ENCODE measurements at regions not wholly inside any gene's neighbourhood (a gene's known extent, or its start where the extent isn't known, plus 50 kb on each side); places are given as distances from the start of the nearest gene placed in this dataset.
"Not testable (repeated sequence)": the region's sequence is repeated elsewhere in the genome, so short reads cannot be mapped to it uniquely, and the experiment has no call there.

GRCh38 chr2:82998781-82999180 lies 1460.3 kb downstream of the SUCLG1 start:
- no peaks in the 10 kb centered on the region for H3K9me3 ChIP-seq
- H3K27me3 ChIP-seq, result no peaks in the 10 kb centered on the region
- no peak overlapping the region for H3K27ac ChIP-seq
- no peak for DNase-seq
- ATAC-seq, result no peak
- TF ChIP-seq, protein P1, sequence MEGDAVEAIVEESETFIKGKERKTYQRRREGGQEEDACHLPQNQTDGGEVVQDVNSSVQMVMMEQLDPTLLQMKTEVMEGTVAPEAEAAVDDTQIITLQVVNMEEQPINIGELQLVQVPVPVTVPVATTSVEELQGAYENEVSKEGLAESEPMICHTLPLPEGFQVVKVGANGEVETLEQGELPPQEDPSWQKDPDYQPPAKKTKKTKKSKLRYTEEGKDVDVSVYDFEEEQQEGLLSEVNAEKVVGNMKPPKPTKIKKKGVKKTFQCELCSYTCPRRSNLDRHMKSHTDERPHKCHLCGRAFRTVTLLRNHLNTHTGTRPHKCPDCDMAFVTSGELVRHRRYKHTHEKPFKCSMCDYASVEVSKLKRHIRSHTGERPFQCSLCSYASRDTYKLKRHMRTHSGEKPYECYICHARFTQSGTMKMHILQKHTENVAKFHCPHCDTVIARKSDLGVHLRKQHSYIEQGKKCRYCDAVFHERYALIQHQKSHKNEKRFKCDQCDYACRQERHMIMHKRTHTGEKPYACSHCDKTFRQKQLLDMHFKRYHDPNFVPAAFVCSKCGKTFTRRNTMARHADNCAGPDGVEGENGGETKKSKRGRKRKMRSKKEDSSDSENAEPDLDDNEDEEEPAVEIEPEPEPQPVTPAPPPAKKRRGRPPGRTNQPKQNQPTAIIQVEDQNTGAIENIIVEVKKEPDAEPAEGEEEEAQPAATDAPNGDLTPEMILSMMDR (IDR thresholded peaks at IDR 0.05), result no peak
- no peak for FAIRE-seq
- WGBS, 2 donors, result 76 to 78% methylated on average over 2 of the region's 2 CpGs
- no peak overlapping the region for H3K4me3 ChIP-seq
- H3K36me3 ChIP-seq, result no peaks in the 10 kb centered on the region
- no peaks in the 10 kb centered on the region for H3K4me1 ChIP-seq
- intact Hi-C loops (cut with DNase I), result no loop called here

GRCh38 chr2:82996217-82996616 lies 1462.9 kb downstream of the SUCLG1 start:
- no peak overlapping the region for H3K4me3 ChIP-seq
- DNase-seq, result no peak
- 51 to 57% methylated on average over 3 of the region's 3 CpGs for WGBS, 2 donors
- H3K27me3 ChIP-seq, result no peaks in the 10 kb centered on the region
- no peak for FAIRE-seq
- H3K4me1 ChIP-seq, result no peaks in the 10 kb centered on the region
- TF ChIP-seq, protein P1 (IDR thresholded peaks at IDR 0.05), result no peak
- intact Hi-C loops (cut with DNase I), result no loop called here
- H3K9me3 ChIP-seq, result no peaks in the 10 kb centered on the region
- ATAC-seq, result no peak
- no peak overlapping the region for H3K27ac ChIP-seq
- no peaks in the 10 kb centered on the region for H3K36me3 ChIP-seq

GRCh38 chr2:82994151-82994550 lies 1464.9 kb downstream of the SUCLG1 start:
- Histone ChIP-seq H3K4me1 (no peaks in the 10 kb centered on the region), H3K27me3 (no peaks in the 10 kb centered on the region), H3K36me3 (no peaks in the 10 kb centered on the region), H3K4me3 (no peak overlapping the region), H3K9me3 (no peaks in the 10 kb centered on the region), H3K27ac (no peak overlapping the region)
- FAIRE-seq (no peak), ATAC-seq (no peak), DNase-seq (no peak)
- TF ChIP-seq, protein P1 (IDR thresholded peaks at IDR 0.05), result no peak
- 78 to 84% methylated on average over 2 of the region's 2 CpGs for WGBS, 2 donors
- intact Hi-C loops (cut with DNase I), result no loop called here

DNA sequence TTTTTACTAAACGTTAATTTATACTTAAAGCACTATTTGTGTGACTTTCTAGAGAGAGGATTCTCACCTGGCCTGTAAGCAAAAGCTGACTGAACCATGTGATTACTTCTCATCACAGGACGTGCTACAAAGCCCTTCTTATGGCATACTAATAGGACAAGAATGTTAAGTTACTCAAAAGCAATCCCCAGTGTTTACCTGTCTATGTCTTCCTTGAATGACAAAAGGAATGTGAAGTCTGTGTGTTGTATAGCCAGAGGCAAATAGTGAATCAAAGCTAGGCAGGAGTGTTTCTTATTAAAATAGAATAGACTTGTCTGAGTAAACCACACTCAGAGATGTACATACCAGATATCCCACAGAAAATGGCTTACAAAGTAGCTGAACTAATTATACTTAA lies 1465.5 kb downstream of the SUCLG1 start:
- Histone ChIP-seq H3K4me3 (no peak overlapping the region), H3K9me3 (no peaks in the 10 kb centered on the region), H3K27me3 (no peaks in the 10 kb centered on the region), H3K27ac (no peak overlapping the region), H3K36me3 (no peaks in the 10 kb centered on the region), H3K4me1 (no peaks in the 10 kb centered on the region)
- FAIRE-seq, result no peak
- ATAC-seq, result no peak
- intact Hi-C loops (cut with DNase I), result no loop called here
- no peak for DNase-seq
- TF ChIP-seq, protein P1 (IDR thresholded peaks at IDR 0.05), result no peak
- 31 to 40% methylated on average over 2 of the region's 2 CpGs for WGBS, 2 donors

DNA sequence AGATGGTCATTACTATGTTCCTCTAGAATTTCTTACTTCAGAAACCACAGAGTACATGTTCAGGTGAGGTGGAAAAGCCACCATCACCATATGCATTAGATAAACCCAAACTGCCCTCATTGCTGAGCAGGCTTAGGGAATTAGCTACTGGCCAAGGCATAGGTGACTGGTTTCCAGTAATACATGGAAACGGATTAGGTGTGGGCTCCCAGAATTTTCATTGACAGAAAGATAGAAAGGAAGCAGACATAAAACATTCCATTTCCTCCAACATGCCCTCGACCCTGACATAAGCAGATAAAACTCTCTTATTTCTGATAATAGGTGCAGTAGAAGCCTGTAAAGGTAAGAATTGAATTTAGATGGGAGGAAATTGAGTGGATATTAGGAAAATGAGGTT lies 1466.1 kb downstream of the SUCLG1 start:
- Histone ChIP-seq H3K27me3 (no peaks in the 10 kb centered on the region), H3K36me3 (no peaks in the 10 kb centered on the region), H3K4me1 (no peaks in the 10 kb centered on the region), H3K4me3 (no peak overlapping the region), H3K9me3 (no peaks in the 10 kb centered on the region), H3K27ac (no peak overlapping the region)
- intact Hi-C loops (cut with DNase I), result no loop called here
- FAIRE-seq (no peak), ATAC-seq (no peak), DNase-seq (no peak)
- 27 to 39% methylated on average over 2 of the region's 2 CpGs for WGBS, 2 donors
- TF ChIP-seq, protein P1 (IDR thresholded peaks at IDR 0.05), result no peak

GRCh38 chr2:82987706-82988105 lies 1471.4 kb downstream of the SUCLG1 start:
- H3K36me3 ChIP-seq; ATAC-seq; H3K4me3 ChIP-seq; H3K4me1 ChIP-seq; H3K27me3 ChIP-seq; intact Hi-C loops (cut with DNase I); H3K9me3 ChIP-seq; FAIRE-seq; H3K27ac ChIP-seq; DNase-seq: not testable (repeated sequence)
- 77 to 88% methylated on average over 6 of the region's 6 CpGs for WGBS, 2 donors

Measured in pancreas (tissue), 10 donors.